ENCODE measurements at regions not wholly inside any gene's neighbourhood (a gene's known extent, or its start where the extent isn't known, plus 50 kb on each side); places are given as distances from the start of the nearest gene placed in this dataset.

- no peak overlapping the region for H3K4me3 ChIP-seq (ENCODE audit: control insufficient read depth, low read depth, low read length)
- no peak for DNase-seq (ENCODE audit: low read depth)
- TF ChIP-seq CTCF (conservative IDR thresholded peaks at IDR 0.05; ENCODE audit: control insufficient read depth, insufficient read depth, low read depth, low read length), result no peak
Measured at GRCh38 chr14:60590991-60591414, 58.3 kb downstream of the SIX1 start.
